NT2/D1 (cell line): ENCODE measurements at regions not wholly inside any gene's neighbourhood (a gene's known extent, or its start where the extent isn't known, plus 50 kb on each side); places are given as distances from the start of the nearest gene placed in this dataset.

Experiments
- YY1 ChIP-seq: IDR thresholded peaks from 2 replicates; pipeline ENCODE4 v1.6.1; 2011; ENCODE audit not compliant: insufficient read length, insufficient read depth
- ZNF274 ChIP-seq: IDR thresholded peaks from 2 replicates; pipeline ENCODE4 v1.6.1; 2011; ENCODE audit warnings: mild to moderate bottlenecking, low read depth, low read length

DNA sequence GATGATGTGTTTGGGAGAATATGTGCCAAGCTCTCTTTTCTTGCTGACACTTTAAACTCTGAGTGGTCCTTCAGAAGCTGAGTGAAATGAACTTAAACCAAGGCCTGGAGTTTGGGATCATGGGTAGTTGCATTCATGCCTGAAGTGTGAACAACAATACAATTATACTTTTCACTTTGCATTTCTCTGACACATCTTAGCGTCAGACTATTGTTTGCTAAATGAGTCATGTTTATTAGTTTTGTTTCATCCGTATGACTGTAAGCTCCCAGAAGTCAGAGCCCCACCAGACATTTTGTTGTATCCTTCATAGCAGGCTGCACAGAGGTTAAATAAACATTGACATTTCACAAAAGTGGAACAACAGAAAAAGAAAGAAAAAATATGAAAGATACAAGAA lies 542.6 kb downstream of the TUSC7 start:
- TF ChIP-seq ZNF274 (no peak), YY1 (no peak)
